Activated gamma-delta T cell treated with Interleukin-2 at 50 U/mL for 16 hours (primary cell): ENCODE measurements at regions not wholly inside any gene's neighbourhood (a gene's known extent, or its start where the extent isn't known, plus 50 kb on each side); places are given as distances from the start of the nearest gene placed in this dataset.

Source experiments
- DNase-seq: peaks from one replicate; pipeline ENCODE4 v3.0.0-alpha.2; 2020

GRCh38 chr9:675697-676370, 165.7 kb upstream of the DMRT1 start:
- no peak for DNase-seq

- no peak for DNase-seq
Measured at GRCh38 chr9:676780-677438, 164.6 kb upstream of the DMRT1 start.

GRCh38 chr9:677461-678097, 163.9 kb upstream of the DMRT1 start:
- DNase-seq: no peak

GRCh38 chr9:678897-679296, 162.6 kb upstream of the DMRT1 start:
- DNase-seq: no peak

GRCh38 chr9:679462-679861, 162.0 kb upstream of the DMRT1 start:
- no peak for DNase-seq

GRCh38 chr9:680106-680505, 161.4 kb upstream of the DMRT1 start:
- DNase-seq: no peak

GRCh38 chr9:682633-683508, 158.6 kb upstream of the DMRT1 start:
- DNase-seq: no peak

GRCh38 chr9:683509-684021, 157.9 kb upstream of the DMRT1 start:
- DNase-seq: no peak

- no peak for DNase-seq
Measured at GRCh38 chr9:684054-684890, 157.2 kb upstream of the DMRT1 start.

GRCh38 chr9:684941-685340, 156.6 kb upstream of the DMRT1 start:
- DNase-seq: no peak

- no peak for DNase-seq
Measured at GRCh38 chr9:686321-686813, 155.1 kb upstream of the DMRT1 start.

- DNase-seq: no peak
Measured at GRCh38 chr9:687034-687785, 154.3 kb upstream of the DMRT1 start.

- DNase-seq: no peak
Measured at GRCh38 chr9:687994-688393, 153.5 kb upstream of the DMRT1 start.

- DNase-seq: no peak
Measured at GRCh38 chr9:690517-691111, 150.9 kb upstream of the DMRT1 start.

GRCh38 chr9:691825-692400, 149.6 kb upstream of the DMRT1 start:
- no peak for DNase-seq

GRCh38 chr9:692636-693129, 148.8 kb upstream of the DMRT1 start:
- DNase-seq: no peak

- no peak for DNase-seq
Measured at GRCh38 chr9:693201-694091, 148.1 kb upstream of the DMRT1 start.

GRCh38 chr9:694092-694402, 147.4 kb upstream of the DMRT1 start:
- DNase-seq: no peak

GRCh38 chr9:694403-695154, 146.9 kb upstream of the DMRT1 start:
- DNase-seq: no peak
